Fibroblast of the aortic adventitia (primary cell): ENCODE measurements at regions not wholly inside any gene's neighbourhood (a gene's known extent, or its start where the extent isn't known, plus 50 kb on each side); places are given as distances from the start of the nearest gene placed in this dataset.

Experiments used
- DNase-seq: peaks from one replicate; pipeline ENCODE4 v3.0.0-alpha.2; 2010; ENCODE audit warnings: low read depth
- H3K4me3 ChIP-seq: 2 replicates; pipeline ENCODE4 v1.5.1; 2011; ENCODE audit warnings: low read depth, mild to moderate bottlenecking, control low read depth, low read length, moderate library complexity
- TF ChIP-seq, protein P1 (sequence below): IDR thresholded peaks from 2 replicates; pipeline ENCODE4 v1.5.1; 2011; ENCODE audit warnings: mild to moderate bottlenecking, low read length, control low read depth, inconsistent platforms; ENCODE audit not compliant: insufficient read depth

DNA sequence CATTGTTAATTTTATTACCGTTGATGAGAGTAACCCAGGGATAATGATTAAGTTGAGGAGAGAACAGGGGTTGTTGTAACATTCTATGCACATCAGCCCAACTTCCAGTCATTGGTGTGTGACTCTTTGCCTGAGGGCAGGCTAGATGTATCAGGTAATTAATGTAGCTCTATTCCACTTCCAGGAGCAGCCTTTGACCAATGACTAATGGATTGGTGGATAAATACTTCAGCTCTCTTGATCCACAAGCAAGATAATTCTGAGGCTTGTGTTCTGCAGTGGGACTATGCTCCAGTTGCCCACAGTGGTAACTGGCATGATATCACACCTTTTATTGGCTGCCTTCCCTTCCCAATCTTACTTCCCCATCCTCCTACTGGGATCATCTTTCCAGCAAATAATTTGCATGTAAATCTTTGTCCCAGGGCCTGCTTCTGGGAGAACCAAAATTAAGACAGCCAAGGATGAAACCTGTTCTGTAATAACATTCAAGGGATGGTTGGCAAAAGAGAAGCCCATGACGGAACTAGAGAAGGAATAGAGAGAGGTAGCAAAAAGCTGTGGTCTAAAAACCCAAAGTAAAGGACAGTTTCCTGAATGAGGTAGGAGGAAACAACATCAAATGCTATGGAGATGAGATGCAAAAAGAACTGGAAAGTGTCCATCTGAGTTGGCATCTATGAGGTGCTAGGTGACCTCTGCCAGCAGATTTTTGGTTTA lies 241.4 kb upstream of the RPS6KA3 start:
- TF ChIP-seq, protein P1, sequence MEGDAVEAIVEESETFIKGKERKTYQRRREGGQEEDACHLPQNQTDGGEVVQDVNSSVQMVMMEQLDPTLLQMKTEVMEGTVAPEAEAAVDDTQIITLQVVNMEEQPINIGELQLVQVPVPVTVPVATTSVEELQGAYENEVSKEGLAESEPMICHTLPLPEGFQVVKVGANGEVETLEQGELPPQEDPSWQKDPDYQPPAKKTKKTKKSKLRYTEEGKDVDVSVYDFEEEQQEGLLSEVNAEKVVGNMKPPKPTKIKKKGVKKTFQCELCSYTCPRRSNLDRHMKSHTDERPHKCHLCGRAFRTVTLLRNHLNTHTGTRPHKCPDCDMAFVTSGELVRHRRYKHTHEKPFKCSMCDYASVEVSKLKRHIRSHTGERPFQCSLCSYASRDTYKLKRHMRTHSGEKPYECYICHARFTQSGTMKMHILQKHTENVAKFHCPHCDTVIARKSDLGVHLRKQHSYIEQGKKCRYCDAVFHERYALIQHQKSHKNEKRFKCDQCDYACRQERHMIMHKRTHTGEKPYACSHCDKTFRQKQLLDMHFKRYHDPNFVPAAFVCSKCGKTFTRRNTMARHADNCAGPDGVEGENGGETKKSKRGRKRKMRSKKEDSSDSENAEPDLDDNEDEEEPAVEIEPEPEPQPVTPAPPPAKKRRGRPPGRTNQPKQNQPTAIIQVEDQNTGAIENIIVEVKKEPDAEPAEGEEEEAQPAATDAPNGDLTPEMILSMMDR = no peak
- no peak for DNase-seq
- no peak overlapping the region for H3K4me3 ChIP-seq

DNA sequence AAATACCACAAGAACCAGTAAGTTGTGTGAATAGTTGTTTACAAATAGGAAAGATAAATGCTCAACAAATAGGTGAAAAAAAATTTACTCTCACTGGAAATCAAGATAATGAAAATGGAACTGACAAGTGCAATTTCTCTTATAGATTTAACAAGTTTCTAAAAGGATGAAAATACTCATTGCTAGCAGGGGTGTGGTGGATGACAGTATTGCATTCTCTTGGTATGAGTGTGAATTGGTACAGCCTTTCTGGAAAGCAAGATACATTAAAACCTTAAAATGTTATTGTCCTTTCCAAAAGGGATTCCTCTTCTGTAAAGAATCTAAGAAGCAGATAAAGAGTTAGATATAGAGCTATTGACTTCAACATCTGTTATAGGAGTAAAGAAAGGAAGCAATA lies 240.0 kb upstream of the RPS6KA3 start:
- no peak overlapping the region for H3K4me3 ChIP-seq
- no peak for DNase-seq
- TF ChIP-seq, protein P1 = peak; percentile 11

DNA sequence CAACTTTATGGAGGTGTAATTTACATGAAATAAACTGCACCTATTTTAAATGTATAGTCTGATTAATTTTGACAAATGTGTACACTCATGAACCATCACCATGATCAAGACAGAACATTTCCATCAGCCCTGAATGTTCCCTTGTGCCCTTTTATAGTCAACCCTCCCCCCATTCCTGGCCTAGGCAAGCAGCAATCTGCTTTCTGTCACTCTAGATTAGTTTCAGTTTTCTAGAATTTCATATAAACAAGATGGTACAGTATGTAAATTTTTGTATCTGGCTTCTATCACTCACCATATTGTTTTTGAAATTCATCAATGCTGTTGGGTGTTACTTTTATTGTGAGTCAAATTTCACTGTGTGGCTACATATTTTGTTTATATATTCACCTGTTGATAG lies 234.2 kb upstream of the RPS6KA3 start:
- DNase-seq = no peak
- no peak overlapping the region for H3K4me3 ChIP-seq
- TF ChIP-seq, protein P1 = no peak

DNA sequence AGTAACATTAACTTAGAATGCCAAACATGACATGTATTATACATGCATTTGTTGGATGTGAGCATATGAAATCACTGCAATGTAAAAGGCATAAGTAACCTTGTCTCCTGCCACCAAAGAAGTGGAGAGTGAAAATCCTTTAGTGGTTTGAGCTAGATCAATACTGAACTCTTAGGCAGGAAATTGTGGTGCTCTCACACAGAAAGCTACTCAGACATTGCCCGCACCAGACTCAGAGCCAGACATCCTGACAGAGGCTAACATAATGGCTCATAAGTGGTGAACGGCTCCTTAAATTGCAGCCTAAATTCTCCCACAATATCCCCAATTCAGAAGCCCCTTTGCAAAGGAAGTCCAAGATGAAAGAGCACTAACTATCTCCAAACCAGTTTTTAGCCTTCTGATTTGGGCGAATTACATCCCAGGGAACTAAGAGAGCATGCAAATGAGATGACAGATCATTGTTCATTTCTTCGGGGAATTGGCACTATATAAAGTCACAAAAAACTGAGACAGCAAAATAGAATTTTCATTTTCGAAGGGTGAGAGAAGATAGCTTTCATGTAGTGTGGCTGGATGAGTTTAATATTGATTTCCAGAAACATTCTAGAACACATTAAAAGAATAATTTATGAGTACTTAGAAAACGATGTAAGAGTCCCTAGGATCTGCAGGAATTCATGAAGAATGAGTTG lies 233.6 kb upstream of the RPS6KA3 start:
- no peak overlapping the region for H3K4me3 ChIP-seq
- DNase-seq = no peak
- TF ChIP-seq, protein P1 = no peak

DNA sequence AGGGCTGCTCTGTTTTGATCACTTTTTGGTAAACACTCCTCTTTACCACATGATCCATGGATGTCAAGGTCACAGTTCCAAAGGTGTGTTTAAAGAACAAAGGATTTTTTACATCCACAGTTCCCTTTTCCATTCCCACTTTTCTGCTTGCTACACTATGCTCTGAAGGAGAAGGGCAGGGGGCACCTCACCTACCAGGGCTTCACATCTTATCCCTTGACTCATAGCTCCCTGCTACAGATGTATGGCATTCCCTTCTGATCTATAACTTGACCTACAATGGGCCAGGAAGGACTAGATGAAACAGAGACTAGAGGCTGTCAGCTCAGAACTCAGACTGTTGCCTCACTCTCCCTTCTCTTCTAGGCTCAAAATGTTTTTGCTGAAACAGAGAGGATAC lies 233.1 kb upstream of the RPS6KA3 start:
- no peak overlapping the region for H3K4me3 ChIP-seq
- no peak for DNase-seq
- TF ChIP-seq, protein P1 = no peak

DNA sequence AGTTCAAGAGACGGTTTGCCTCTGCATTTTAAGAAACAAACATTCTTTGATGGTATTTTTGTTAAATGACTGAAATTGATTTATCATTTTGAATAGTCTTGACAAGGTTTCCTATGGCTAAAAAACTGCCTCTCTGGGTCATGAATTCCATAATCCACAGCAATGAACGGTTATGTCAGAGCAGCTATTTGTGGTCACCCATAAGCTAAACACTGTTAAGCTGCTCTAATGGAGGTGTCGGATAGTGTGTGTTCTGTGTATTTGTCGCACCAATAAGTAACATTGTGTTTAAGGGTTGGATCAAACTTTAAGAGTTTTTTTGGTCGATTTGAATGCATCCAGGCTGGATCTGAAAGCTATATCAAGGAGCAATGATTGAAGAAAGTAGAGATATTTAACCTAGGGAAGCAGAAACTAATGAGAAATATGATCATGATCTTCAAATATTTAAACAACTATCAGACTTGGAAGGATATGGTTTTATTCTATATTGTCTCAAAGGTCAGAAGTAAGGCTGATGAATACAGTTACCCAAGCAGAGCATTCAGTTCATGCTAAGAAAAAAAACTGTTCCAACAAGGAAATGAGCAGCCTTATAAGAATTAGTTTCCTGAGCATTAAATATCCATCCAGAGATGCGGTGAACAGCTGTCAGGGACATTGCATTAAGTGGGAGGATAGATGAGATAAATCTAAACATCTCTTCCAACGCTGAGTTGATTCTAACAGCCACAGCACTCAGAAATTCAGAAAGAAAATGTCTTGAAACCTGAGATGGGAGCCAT lies 232.3 kb upstream of the RPS6KA3 start:
- no peak for DNase-seq
- no peak overlapping the region for H3K4me3 ChIP-seq
- TF ChIP-seq, protein P1 = no peak
